ENCODE measurements at regions not wholly inside any gene's neighbourhood (a gene's known extent, or its start where the extent isn't known, plus 50 kb on each side); places are given as distances from the start of the nearest gene placed in this dataset.

DNA sequence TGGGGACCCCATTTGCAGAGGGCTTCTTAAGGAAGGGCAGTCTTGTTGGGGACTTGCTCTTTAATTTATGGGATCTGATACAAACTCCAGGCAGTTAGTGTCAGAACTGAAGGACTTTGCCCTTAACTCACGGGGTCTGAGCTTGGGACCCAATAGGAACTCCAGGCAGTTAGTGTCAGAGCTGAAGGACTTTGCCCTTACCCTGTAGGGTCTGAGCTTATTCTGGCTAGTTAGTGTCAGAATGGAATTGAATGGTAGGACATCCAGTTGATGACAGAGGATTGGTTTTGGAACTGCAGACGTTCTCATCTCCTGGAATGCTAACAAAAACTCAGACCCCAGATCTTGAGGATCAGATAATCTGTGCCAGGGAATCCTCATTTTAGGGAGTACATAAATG, 256.9 kb upstream of the COPS8 start:
- Histone ChIP-seq H3K9me3 (ENCODE audit: low read length) (no peaks in the 10 kb centered on the region), H3F3A (ENCODE audit: insufficient read depth, low read length, poor library complexity, severe bottlenecking) (no peaks in the 10 kb centered on the region), H3K9me2 (ENCODE audit: insufficient read depth, low read length) (no peaks in the 10 kb centered on the region), H3K27me3 (ENCODE audit: insufficient read depth, low read depth, low read length) (no peaks in the 10 kb centered on the region), H4K20me1 (ENCODE audit: insufficient read depth) (no peaks in the 10 kb centered on the region), H3K36me3 (ENCODE audit: insufficient read depth, low read length) (no peaks in the 10 kb centered on the region), H3K4me2 (ENCODE audit: low read length) (no peak overlapping the region), H3K4me3 (ENCODE audit: low read length) (no peak overlapping the region), H3K9ac (ENCODE audit: low read length) (no peak overlapping the region), H3K27ac (ENCODE audit: low read length) (no peak overlapping the region), H2AFZ (ENCODE audit: low read depth, low read length) (no peak overlapping the region), H3K79me2 (replicated peaks; ENCODE audit: insufficient read depth, low read length) (no peaks in the 10 kb centered on the region)
- TF ChIP-seq POLR2AphosphoS5 (IDR thresholded peaks at IDR 0.05) (no peak), TAF1 (IDR thresholded peaks at IDR 0.05; ENCODE audit: low read depth) (no peak), EP300 (conservative IDR thresholded peaks at IDR 0.05; ENCODE audit: poor library complexity, severe bottlenecking) (no peak), MXI1 (conservative IDR thresholded peaks at IDR 0.05; ENCODE audit: poor library complexity, severe bottlenecking) (no peak), EZH2 (IDR thresholded peaks at IDR 0.05; ENCODE audit: borderline replicate concordance, insufficient read depth, low read length, poor library complexity, severe bottlenecking) (no peak), RAD21 (conservative IDR thresholded peaks at IDR 0.05) (no peak), SMC3 (conservative IDR thresholded peaks at IDR 0.05; ENCODE audit: poor library complexity) (no peak), CTCF (IDR thresholded peaks at IDR 0.05; ENCODE audit: poor library complexity, severe bottlenecking) (no peak)
- TF ChIP-seq, protein P1, sequence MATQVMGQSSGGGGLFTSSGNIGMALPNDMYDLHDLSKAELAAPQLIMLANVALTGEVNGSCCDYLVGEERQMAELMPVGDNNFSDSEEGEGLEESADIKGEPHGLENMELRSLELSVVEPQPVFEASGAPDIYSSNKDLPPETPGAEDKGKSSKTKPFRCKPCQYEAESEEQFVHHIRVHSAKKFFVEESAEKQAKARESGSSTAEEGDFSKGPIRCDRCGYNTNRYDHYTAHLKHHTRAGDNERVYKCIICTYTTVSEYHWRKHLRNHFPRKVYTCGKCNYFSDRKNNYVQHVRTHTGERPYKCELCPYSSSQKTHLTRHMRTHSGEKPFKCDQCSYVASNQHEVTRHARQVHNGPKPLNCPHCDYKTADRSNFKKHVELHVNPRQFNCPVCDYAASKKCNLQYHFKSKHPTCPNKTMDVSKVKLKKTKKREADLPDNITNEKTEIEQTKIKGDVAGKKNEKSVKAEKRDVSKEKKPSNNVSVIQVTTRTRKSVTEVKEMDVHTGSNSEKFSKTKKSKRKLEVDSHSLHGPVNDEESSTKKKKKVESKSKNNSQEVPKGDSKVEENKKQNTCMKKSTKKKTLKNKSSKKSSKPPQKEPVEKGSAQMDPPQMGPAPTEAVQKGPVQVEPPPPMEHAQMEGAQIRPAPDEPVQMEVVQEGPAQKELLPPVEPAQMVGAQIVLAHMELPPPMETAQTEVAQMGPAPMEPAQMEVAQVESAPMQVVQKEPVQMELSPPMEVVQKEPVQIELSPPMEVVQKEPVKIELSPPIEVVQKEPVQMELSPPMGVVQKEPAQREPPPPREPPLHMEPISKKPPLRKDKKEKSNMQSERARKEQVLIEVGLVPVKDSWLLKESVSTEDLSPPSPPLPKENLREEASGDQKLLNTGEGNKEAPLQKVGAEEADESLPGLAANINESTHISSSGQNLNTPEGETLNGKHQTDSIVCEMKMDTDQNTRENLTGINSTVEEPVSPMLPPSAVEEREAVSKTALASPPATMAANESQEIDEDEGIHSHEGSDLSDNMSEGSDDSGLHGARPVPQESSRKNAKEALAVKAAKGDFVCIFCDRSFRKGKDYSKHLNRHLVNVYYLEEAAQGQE (IDR thresholded peaks at IDR 0.05; ENCODE audit: borderline replicate concordance), result no peak

GRCh38 chr2:236830926-236831325, 254.8 kb upstream of the COPS8 start:
- TF ChIP-seq CTCF (IDR thresholded peaks at IDR 0.05; ENCODE audit: poor library complexity, severe bottlenecking) (no peak), MXI1 (conservative IDR thresholded peaks at IDR 0.05; ENCODE audit: poor library complexity, severe bottlenecking) (no peak), TAF1 (IDR thresholded peaks at IDR 0.05; ENCODE audit: low read depth) (no peak), POLR2AphosphoS5 (IDR thresholded peaks at IDR 0.05) (no peak), EZH2 (IDR thresholded peaks at IDR 0.05; ENCODE audit: borderline replicate concordance, insufficient read depth, low read length, poor library complexity, severe bottlenecking) (no peak), RAD21 (conservative IDR thresholded peaks at IDR 0.05) (no peak), SMC3 (conservative IDR thresholded peaks at IDR 0.05; ENCODE audit: poor library complexity) (no peak), EP300 (conservative IDR thresholded peaks at IDR 0.05; ENCODE audit: poor library complexity, severe bottlenecking) (no peak)
- TF ChIP-seq, protein P1 (IDR thresholded peaks at IDR 0.05; ENCODE audit: borderline replicate concordance), result no peak
- Histone ChIP-seq H3K27ac (ENCODE audit: low read length) (no peak overlapping the region), H3K36me3 (ENCODE audit: insufficient read depth, low read length) (no peaks in the 10 kb centered on the region), H3K4me2 (ENCODE audit: low read length) (no peak overlapping the region), H3K4me3 (ENCODE audit: low read length) (no peak overlapping the region), H4K20me1 (ENCODE audit: insufficient read depth) (no peaks in the 10 kb centered on the region), H3K9ac (ENCODE audit: low read length) (no peak overlapping the region), H3K79me2 (replicated peaks; ENCODE audit: insufficient read depth, low read length) (no peaks in the 10 kb centered on the region), H3K27me3 (ENCODE audit: insufficient read depth, low read depth, low read length) (no peaks in the 10 kb centered on the region), H2AFZ (ENCODE audit: low read depth, low read length) (no peak overlapping the region), H3F3A (ENCODE audit: insufficient read depth, low read length, poor library complexity, severe bottlenecking) (no peaks in the 10 kb centered on the region), H3K9me2 (ENCODE audit: insufficient read depth, low read length) (no peaks in the 10 kb centered on the region), H3K9me3 (ENCODE audit: low read length) (no peaks in the 10 kb centered on the region)

Measured in neural cell (in vitro differentiated cells).